ENCODE measurements at regions not wholly inside any gene's neighbourhood (a gene's known extent, or its start where the extent isn't known, plus 50 kb on each side); places are given as distances from the start of the nearest gene placed in this dataset.

GRCh38 chr2:2704428-2705090 is 373.5 kb upstream of the MYT1L start:
- H3K36me3 ChIP-seq (ENCODE audit: control insufficient read depth, insufficient read depth, low read length) = no peaks in the 10 kb centered on the region
- no peak overlapping the region for H3K4ac ChIP-seq (ENCODE audit: low read depth, low read length)
- H3K27ac ChIP-seq (ENCODE audit: insufficient read depth, low read length) = no peak overlapping the region
- H4K20me1 ChIP-seq (ENCODE audit: insufficient read depth, low read length) = no peaks in the 10 kb centered on the region
- H3K23ac ChIP-seq (ENCODE audit: low read depth, low read length) = no peak overlapping the region
- no peak for DNase-seq
- H2BK15ac ChIP-seq (ENCODE audit: low read depth, low read length) = no peak overlapping the region
- no peak overlapping the region for H3K9ac ChIP-seq (ENCODE audit: low read depth, low read length)
- no peak overlapping the region for H4K5ac ChIP-seq (ENCODE audit: low read depth, low read length)
- H4K8ac ChIP-seq (ENCODE audit: low read depth in 2 of 2, low read length in 2 of 2) = no peak overlapping the region
- WGBS, 2 experiments (ENCODE audit: extremely low coverage in 2 of 2, insufficient read length in 1 of 2) = 53% methylated on average over 3 of the region's 13 CpGs; no CpG with 5 or more reads in 1 of the 2 experiments
- no peak overlapping the region for H3K18ac ChIP-seq (ENCODE audit: low read depth, low read length)
- CTCF ChIA-PET = no interaction called here
- H3K79me1 ChIP-seq (ENCODE audit: low read depth in 1 of 2, low read length in 2 of 2) = no peaks in the 10 kb centered on the region
- H3K4me3 ChIP-seq (ENCODE audit: insufficient read depth, low read depth, low read length) = no peak overlapping the region
- H2BK5ac ChIP-seq (ENCODE audit: low read depth, low read length, poor library complexity, severe bottlenecking) = no peak overlapping the region
- POLR2A ChIA-PET (ENCODE audit: unreplicated experiment) = no interaction called here
- no peak overlapping the region for H3K56ac ChIP-seq (ENCODE audit: extremely low read depth, insufficient read depth, low read length)
- H2BK120ac ChIP-seq (ENCODE audit: low read depth, low read length) = no peak overlapping the region
- no peak overlapping the region for H2BK20ac ChIP-seq (ENCODE audit: low read depth, low read length)
- H2AK5ac ChIP-seq (ENCODE audit: low read depth, low read length) = no peak overlapping the region
- no peaks in the 10 kb centered on the region for H3K4me1 ChIP-seq (ENCODE audit: control insufficient read depth, insufficient read depth, low read length)
- ATAC-seq (ENCODE audit: low read depth) = no peak
- H4K91ac ChIP-seq (ENCODE audit: insufficient read depth, low read depth, low read length) = no peak overlapping the region
- no peak overlapping the region for H3K4me2 ChIP-seq (ENCODE audit: low read depth, low read length)
- no peaks in the 10 kb centered on the region for H3K9me1 ChIP-seq (ENCODE audit: insufficient read depth, low read length)
- dilution Hi-C loops (cut with HindIII; ENCODE audit: low sequenced_read_pairs, unreplicated experiment) = no loop called here
- H3K9me3 ChIP-seq (ENCODE audit: control insufficient read depth, insufficient read depth, low read length) = peaks cover 57% of the 10 kb centered on the region
- BruUV-seq (replicated peaks) = no TSS peak
- H3K27me3 ChIP-seq (ENCODE audit: control insufficient read depth, insufficient read depth, low read length) = no peaks in the 10 kb centered on the region
- intact Hi-C loops (cut with micrococcal nuclease) = no loop called here
- no peak overlapping the region for H3K14ac ChIP-seq (replicated peaks; ENCODE audit: low read depth, low read length)
- in situ Hi-C loops (cut with MboI; ENCODE audit: low sequenced_read_pairs) = no loop called here
- H2AFZ ChIP-seq (replicated peaks; ENCODE audit: low read length, poor library complexity) = no peak overlapping the region
- TF ChIP-seq NFE2L2 (IDR thresholded peaks at IDR 0.05; ENCODE audit: low read depth, low read length) = no peak
- TF ChIP-seq POLR2A (IDR thresholded peaks at IDR 0.05; ENCODE audit: low read depth, low read length) = no peak
- no peak for TF ChIP-seq ELK1 (IDR thresholded peaks at IDR 0.05; ENCODE audit: borderline replicate concordance, low read depth, low read length)
- no peak for TF ChIP-seq RCOR1 (IDR thresholded peaks at IDR 0.05; ENCODE audit: insufficient replicate concordance, low read length)
- TF ChIP-seq BHLHE40 (IDR thresholded peaks at IDR 0.05; ENCODE audit: low read depth, low read length) = no peak
- TF ChIP-seq MAZ (IDR thresholded peaks at IDR 0.05; ENCODE audit: borderline replicate concordance, low read depth, low read length) = no peak
- no peak for TF ChIP-seq FOS (IDR thresholded peaks at IDR 0.05; ENCODE audit: low read depth, low read length)
- no peak for TF ChIP-seq MXI1 (IDR thresholded peaks at IDR 0.05; ENCODE audit: borderline replicate concordance, low read depth, low read length)
- no peak for TF ChIP-seq RFX5 (IDR thresholded peaks at IDR 0.05; ENCODE audit: low read depth, low read length)
- no peak for TF ChIP-seq SMC3 (IDR thresholded peaks at IDR 0.05; ENCODE audit: low read depth, low read length)
- no peak for TF ChIP-seq CHD1 (IDR thresholded peaks at IDR 0.05; ENCODE audit: low read depth, low read length)
- no peak for TF ChIP-seq RAD21 (IDR thresholded peaks at IDR 0.05; ENCODE audit: low read length)
- TF ChIP-seq CEBPB (IDR thresholded peaks at IDR 0.05; ENCODE audit: low read depth, low read length) = no peak
- no peak overlapping the region for H2AK9ac ChIP-seq (replicated peaks; ENCODE audit: low read depth, low read length, poor library complexity)
